GM12878 (cell line): ENCODE measurements at regions not wholly inside any gene's neighbourhood (a gene's known extent, or its start where the extent isn't known, plus 50 kb on each side); places are given as distances from the start of the nearest gene placed in this dataset.
"Not testable (repeated sequence)": the region's sequence is repeated elsewhere in the genome, so short reads cannot be mapped to it uniquely, and the experiment has no call there.

Experiments
- ATAC-seq: fragments of 200-7000 bp; cut with Tn5 transposase; 3 replicates; pipeline ENCODE4 v1.9.1; 2020; ENCODE audit warnings: mild to moderate bottlenecking, moderate library complexity
- BruUV-seq: library from RNA; stranded (reverse); fragments of 400-500 nt; replicated peaks from 2 replicates; lab custom pipeline; 2021; lab: Mats Ljungman, UMichigan
- CTCF ChIA-PET: fragments of 300-600 bp; sonication (Branson Sonifier 250); formaldehyde crosslinking; extraction: SDS; loops from one replicate; lab custom pipeline; 2021; ENCODE audit warnings: inconsistent platforms; lab: Yijun Ruan, JAX
- POLR2A ChIA-PET: fragments of 350-600 bp; formaldehyde crosslinking; extraction: SDS; loops from one replicate; lab custom pipeline; 2021; ENCODE audit warnings: inconsistent platforms; lab: Charles Lee
- RAD21 ChIA-PET: fragments of 300-600 bp; sonication (Branson Sonifier 250); formaldehyde crosslinking; loops from one replicate; lab custom pipeline; 2023; ENCODE audit warnings: antibody characterized with exemption; ENCODE audit not compliant: unreplicated experiment; lab: Charles Lee
- SMC1A ChIA-PET: fragments of 300-600 bp; sonication (Branson Sonifier 250); formaldehyde crosslinking; loops from one replicate; lab custom pipeline; 2023; ENCODE audit not compliant: unreplicated experiment, uncharacterized antibody; lab: Charles Lee
- DNase-seq: peaks from one replicate; pipeline ENCODE4 v3.0.0-alpha.2; 2011; ENCODE audit warnings: low read depth, low spot score
- FAIRE-seq: peaks from 3 replicates; lab custom pipeline; 2011; peaks lifted over from hg19 to GRCh38; lab: Jason Lieb, UNC
- H2AFZ ChIP-seq: 2 replicates; pipeline ENCODE4 v1.6.0; 2011; ENCODE audit warnings: low read depth, low read length, control low read depth; ENCODE audit not compliant: control insufficient read depth
- H3K27ac ChIP-seq: 2 replicates; pipeline ENCODE4 v1.5.1; 2011; ENCODE audit warnings: control low read depth; ENCODE audit not compliant: control insufficient read depth, insufficient read depth
- H3K27me3 ChIP-seq, 2 experiments: replicated peaks in 1 of 2; 2 replicates each; pipeline versions ENCODE4 v1.6.0 to v1.6.1; 2011; ENCODE audit warnings: low read length in 1 of 2; ENCODE audit not compliant: control insufficient read depth in 2 of 2, insufficient read depth in 2 of 2
- H3K36me3 ChIP-seq, 2 experiments: 2 replicates each; pipeline ENCODE4 v1.5.1; 2011; ENCODE audit warnings: low read length in 1 of 2; ENCODE audit not compliant: control insufficient read depth in 2 of 2, insufficient read depth in 2 of 2
- H3K4me1 ChIP-seq: 2 replicates; pipeline ENCODE4 v1.6.1; 2011; ENCODE audit warnings: mild to moderate bottlenecking, low read length, moderate library complexity, mixed read lengths; ENCODE audit not compliant: control insufficient read depth, insufficient read depth
- H3K4me2 ChIP-seq: 2 replicates; pipeline ENCODE4 v1.6.0; 2011; ENCODE audit warnings: control low read depth; ENCODE audit not compliant: control insufficient read depth, insufficient read depth
- H3K4me3 ChIP-seq: fragments of 200-600 bp; sonication (generic); 2 replicates; pipeline ENCODE4 v1.5.1; 2016
- H3K79me2 ChIP-seq: 2 replicates; pipeline ENCODE4 v1.6.0; 2011; ENCODE audit warnings: low read length; ENCODE audit not compliant: control insufficient read depth, insufficient read depth
- H3K9ac ChIP-seq: 2 replicates; pipeline ENCODE4 v1.8.0; 2011; ENCODE audit warnings: low read length, control low read depth, mixed read lengths; ENCODE audit not compliant: control insufficient read depth, insufficient read depth
- H3K9me3 ChIP-seq: replicated peaks from 3 replicates; pipeline ENCODE4 v1.5.1; 2011; ENCODE audit warnings: mild to moderate bottlenecking, low read length; ENCODE audit not compliant: control insufficient read depth, insufficient read depth
- H4K20me1 ChIP-seq: 2 replicates; pipeline ENCODE4 v1.6.0; 2011; ENCODE audit not compliant: control insufficient read depth, insufficient read depth
- CTCF ChIP-seq, 3 experiments: IDR thresholded peaks in 2 of 3; conservative IDR thresholded peaks in 1 of 3; 2 replicates each; pipeline ENCODE4 v1.5.1; 2011; ENCODE audit warnings: low read depth in 3 of 3, low read length in 3 of 3, mild to moderate bottlenecking in 3 of 3, control low read depth in 2 of 3, moderate library complexity in 2 of 3, inconsistent platforms in 1 of 3, mixed read lengths in 1 of 3; ENCODE audit not compliant: control insufficient read depth in 2 of 3, insufficient read depth in 1 of 3; ENCODE audit errors: extremely low read depth in 1 of 3
- EP300 ChIP-seq, 2 experiments: fragments of 150-350 bp in 1 of 2; IDR thresholded peaks; 2 replicates each; pipeline ENCODE4 v1.6.1; 2011 to 2012; ENCODE audit warnings: low read depth in 2 of 2, low read length in 2 of 2, borderline replicate concordance in 1 of 2, improper control_type of control experiment in 1 of 2, inconsistent platforms in 1 of 2; ENCODE audit not compliant: control insufficient read depth in 1 of 2
- POLR2A ChIP-seq: IDR thresholded peaks from 2 replicates; pipeline ENCODE4 v1.6.1; 2011; ENCODE audit warnings: low read depth, mild to moderate bottlenecking, low read length
- SIN3A ChIP-seq: IDR thresholded peaks from 2 replicates; pipeline ENCODE4 v1.6.1; 2012; ENCODE audit warnings: low read depth, low read length, improper control_type of control experiment
- WRNIP1 ChIP-seq: IDR thresholded peaks from 2 replicates; pipeline ENCODE4 v1.6.1; 2011; ENCODE audit warnings: low read depth, low read length, improper control_type of control experiment, borderline replicate concordance
- YBX1 ChIP-seq: fragments of 450-650 bp; IDR thresholded peaks from 2 replicates; pipeline ENCODE4 v1.6.1; 2016; ENCODE audit warnings: antibody characterized with exemption
- WGBS: methylation state at CpG from one replicate; pipeline ENCODE4 v1.1.6; 2016; ENCODE audit warnings: low lambda C conversion rate; ENCODE audit not compliant: insufficient replicate concordance, insufficient coverage; ENCODE audit errors: missing lambda C conversion rate; 5-methylcytosine and 5-hydroxymethylcytosine counted together
- in situ Hi-C: fragments of 300-500 bp; cut with MboI; formaldehyde crosslinking; loops from 9 replicates; pipeline ENCODE4 v1.14.3; 2018; ENCODE audit warnings: mixed read lengths
- intact Hi-C: fragments of 100-400 bp; cut with micrococcal nuclease; formaldehyde crosslinking; loops from one replicate; pipeline ENCODE4 v1.14.2; 2022; ENCODE audit not compliant: unreplicated experiment
- TF ChIP-seq, protein P1 (sequence below): fragments of 450-650 bp; formaldehyde crosslinking; IDR thresholded peaks from 2 replicates; pipeline ENCODE4 v1.4.0; 2022; ENCODE audit warnings: mild to moderate bottlenecking, moderate library complexity
- TF ChIP-seq, protein P2 (sequence below): IDR thresholded peaks from 2 replicates; pipeline ENCODE4 v1.6.1; 2012; ENCODE audit warnings: mild to moderate bottlenecking, low read depth, low read length

DNA sequence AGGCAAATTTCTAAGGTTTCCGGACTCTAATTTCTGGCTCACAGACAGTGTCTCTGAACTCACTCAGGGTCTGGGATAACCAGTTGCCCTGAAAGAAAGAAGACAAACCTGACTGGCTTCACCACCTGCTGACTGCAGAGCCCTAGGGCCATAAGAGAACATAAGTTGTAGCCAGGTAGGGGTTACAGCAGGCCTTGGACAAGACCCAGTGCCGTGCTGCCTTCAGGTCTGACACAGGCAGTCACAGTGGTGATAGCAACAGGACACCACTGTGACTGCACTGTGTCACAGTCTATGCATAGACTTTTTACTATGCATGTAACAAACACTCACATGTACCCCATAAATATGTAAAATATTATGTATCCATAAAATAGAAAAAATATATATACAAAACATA is 508.5 kb downstream of the PID1 start:
- 47% methylated on average over 2 of the region's 2 CpGs for WGBS
- Histone ChIP-seq H3K36me3 (no peaks in the 10 kb centered on the region), H3K27ac (no peak overlapping the region), H3K4me1 (no peaks in the 10 kb centered on the region), H3K27me3 (no peaks in the 10 kb centered on the region), H2AFZ (no peak overlapping the region), H3K9me3 (no peaks in the 10 kb centered on the region), H3K4me2 (no peak overlapping the region), H3K79me2 (no peaks in the 10 kb centered on the region), H4K20me1 (no peaks in the 10 kb centered on the region), H3K9ac (no peak overlapping the region), H3K4me3 (no peak overlapping the region)
- in situ Hi-C loops = no loop called here
- POLR2A ChIA-PET = no interaction called here
- no TSS peak for BruUV-seq
- RAD21 ChIA-PET = no interaction called here
- no peak for DNase-seq
- ATAC-seq = no peak
- TF ChIP-seq CTCF (IDR thresholded peaks at IDR 0.05 in 2 of 3, conservative IDR thresholded peaks at IDR 0.05 in 1 of 3; ENCODE audit: control insufficient read depth in 2 of 3, extremely low read depth in 1 of 3, insufficient read depth in 1 of 3, low read depth in 3 of 3, low read length in 3 of 3) = no peak
- no peak for TF ChIP-seq EP300 (IDR thresholded peaks at IDR 0.05; ENCODE audit: borderline replicate concordance in 1 of 2, control insufficient read depth in 1 of 2, low read depth in 2 of 2, low read length in 2 of 2)
- TF ChIP-seq, protein P1, sequence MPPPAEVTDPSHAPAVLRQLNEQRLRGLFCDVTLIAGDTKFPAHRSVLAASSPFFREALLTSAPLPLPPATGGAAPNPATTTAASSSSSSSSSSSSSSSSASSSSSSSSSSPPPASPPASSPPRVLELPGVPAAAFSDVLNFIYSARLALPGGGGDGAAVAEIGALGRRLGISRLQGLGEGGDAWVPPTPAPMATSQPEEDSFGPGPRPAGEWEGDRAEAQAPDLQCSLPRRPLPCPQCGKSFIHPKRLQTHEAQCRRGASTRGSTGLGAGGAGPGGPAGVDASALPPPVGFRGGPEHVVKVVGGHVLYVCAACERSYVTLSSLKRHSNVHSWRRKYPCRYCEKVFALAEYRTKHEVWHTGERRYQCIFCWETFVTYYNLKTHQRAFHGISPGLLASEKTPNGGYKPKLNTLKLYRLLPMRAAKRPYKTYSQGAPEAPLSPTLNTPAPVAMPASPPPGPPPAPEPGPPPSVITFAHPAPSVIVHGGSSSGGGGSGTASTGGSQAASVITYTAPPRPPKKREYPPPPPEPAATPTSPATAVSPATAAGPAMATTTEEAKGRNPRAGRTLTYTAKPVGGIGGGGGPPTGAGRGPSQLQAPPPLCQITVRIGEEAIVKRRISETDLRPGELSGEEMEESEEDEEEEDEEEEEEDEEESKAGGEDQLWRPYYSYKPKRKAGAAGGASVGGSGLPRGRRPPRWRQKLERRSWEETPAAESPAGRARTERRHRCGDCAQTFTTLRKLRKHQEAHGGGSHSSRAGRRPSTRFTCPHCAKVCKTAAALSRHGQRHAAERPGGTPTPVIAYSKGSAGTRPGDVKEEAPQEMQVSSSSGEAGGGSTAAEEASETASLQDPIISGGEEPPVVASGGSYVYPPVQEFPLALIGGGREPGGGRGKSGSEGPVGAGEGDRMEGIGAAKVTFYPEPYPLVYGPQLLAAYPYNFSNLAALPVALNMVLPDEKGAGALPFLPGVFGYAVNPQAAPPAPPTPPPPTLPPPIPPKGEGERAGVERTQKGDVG (CRISPR knock-in tag) = no peak
- no peak for TF ChIP-seq YBX1
- TF ChIP-seq POLR2A = no peak
- TF ChIP-seq WRNIP1 = no peak
- TF ChIP-seq SIN3A = no peak
- TF ChIP-seq, protein P2, sequence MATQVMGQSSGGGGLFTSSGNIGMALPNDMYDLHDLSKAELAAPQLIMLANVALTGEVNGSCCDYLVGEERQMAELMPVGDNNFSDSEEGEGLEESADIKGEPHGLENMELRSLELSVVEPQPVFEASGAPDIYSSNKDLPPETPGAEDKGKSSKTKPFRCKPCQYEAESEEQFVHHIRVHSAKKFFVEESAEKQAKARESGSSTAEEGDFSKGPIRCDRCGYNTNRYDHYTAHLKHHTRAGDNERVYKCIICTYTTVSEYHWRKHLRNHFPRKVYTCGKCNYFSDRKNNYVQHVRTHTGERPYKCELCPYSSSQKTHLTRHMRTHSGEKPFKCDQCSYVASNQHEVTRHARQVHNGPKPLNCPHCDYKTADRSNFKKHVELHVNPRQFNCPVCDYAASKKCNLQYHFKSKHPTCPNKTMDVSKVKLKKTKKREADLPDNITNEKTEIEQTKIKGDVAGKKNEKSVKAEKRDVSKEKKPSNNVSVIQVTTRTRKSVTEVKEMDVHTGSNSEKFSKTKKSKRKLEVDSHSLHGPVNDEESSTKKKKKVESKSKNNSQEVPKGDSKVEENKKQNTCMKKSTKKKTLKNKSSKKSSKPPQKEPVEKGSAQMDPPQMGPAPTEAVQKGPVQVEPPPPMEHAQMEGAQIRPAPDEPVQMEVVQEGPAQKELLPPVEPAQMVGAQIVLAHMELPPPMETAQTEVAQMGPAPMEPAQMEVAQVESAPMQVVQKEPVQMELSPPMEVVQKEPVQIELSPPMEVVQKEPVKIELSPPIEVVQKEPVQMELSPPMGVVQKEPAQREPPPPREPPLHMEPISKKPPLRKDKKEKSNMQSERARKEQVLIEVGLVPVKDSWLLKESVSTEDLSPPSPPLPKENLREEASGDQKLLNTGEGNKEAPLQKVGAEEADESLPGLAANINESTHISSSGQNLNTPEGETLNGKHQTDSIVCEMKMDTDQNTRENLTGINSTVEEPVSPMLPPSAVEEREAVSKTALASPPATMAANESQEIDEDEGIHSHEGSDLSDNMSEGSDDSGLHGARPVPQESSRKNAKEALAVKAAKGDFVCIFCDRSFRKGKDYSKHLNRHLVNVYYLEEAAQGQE = no peak
- CTCF ChIA-PET = no interaction called here
- intact Hi-C loops = no loop called here
- no peak for FAIRE-seq
- SMC1A ChIA-PET = no interaction called here

DNA sequence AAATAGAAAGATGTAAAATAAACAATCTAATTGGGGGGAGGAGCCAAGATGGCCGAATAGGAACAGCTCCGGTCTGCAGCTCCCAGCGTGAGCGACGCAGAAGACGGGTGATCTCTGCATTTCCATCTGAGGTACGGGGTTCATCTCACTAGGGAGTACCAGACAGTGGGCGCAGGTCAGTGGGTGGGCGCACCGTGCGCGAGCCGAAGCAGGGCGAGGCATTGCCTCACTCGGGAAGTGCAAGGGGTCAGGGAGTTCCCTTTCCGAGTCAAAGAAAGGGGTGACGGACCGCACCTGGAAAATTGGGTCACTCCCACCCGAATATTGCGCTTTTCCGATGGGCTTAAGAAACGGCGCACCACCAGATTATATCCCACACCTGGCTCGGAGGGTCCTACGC is 515.4 kb downstream of the PID1 start:
- in situ Hi-C loops, FAIRE-seq: not testable (repeated sequence)

More for the DNA sequence above, 515.4 kb downstream of the PID1 start:
- RAD21 ChIA-PET, H3K27ac ChIP-seq, H3K27me3 ChIP-seq, H3K9ac ChIP-seq, H4K20me1 ChIP-seq, H3K36me3 ChIP-seq, H3K79me2 ChIP-seq, H3K4me3 ChIP-seq, POLR2A ChIA-PET, H2AFZ ChIP-seq, H3K4me1 ChIP-seq, H3K4me2 ChIP-seq, SMC1A ChIA-PET, ATAC-seq, BruUV-seq, H3K9me3 ChIP-seq, intact Hi-C loops, DNase-seq, CTCF ChIA-PET: not testable (repeated sequence)
- 70% methylated on average over 24 of the region's 25 CpGs for WGBS
